Parathyroid adenoma (tissue), 2 donors: ENCODE measurements at regions not wholly inside any gene's neighbourhood (a gene's known extent, or its start where the extent isn't known, plus 50 kb on each side); places are given as distances from the start of the nearest gene placed in this dataset.

Experiments
- H2AFZ ChIP-seq: fragments of 300-600 bp; sonication (generic); one replicate; pipeline ENCODE4 v1.7.0; 2017; ENCODE audit warnings: antibody characterized with exemption, mild to moderate bottlenecking
- H3K27ac ChIP-seq: fragments of 300-600 bp; sonication (generic); one replicate; pipeline ENCODE4 v1.7.0; 2017
- H3K27me3 ChIP-seq: fragments of 300-600 bp; sonication (generic); one replicate; pipeline ENCODE4 v1.7.0; 2017; ENCODE audit warnings: low read length; ENCODE audit not compliant: control insufficient read depth, insufficient read depth
- H3K36me3 ChIP-seq: fragments of 300-600 bp; sonication (generic); one replicate; pipeline ENCODE4 v1.7.0; 2017; ENCODE audit warnings: low read length; ENCODE audit not compliant: control insufficient read depth, insufficient read depth
- H3K4me1 ChIP-seq: fragments of 300-600 bp; sonication (generic); one replicate; pipeline ENCODE4 v1.7.0; 2017; ENCODE audit warnings: control low read depth
- H3K4me2 ChIP-seq: fragments of 300-600 bp; sonication (generic); one replicate; pipeline ENCODE4 v1.7.0; 2017; ENCODE audit warnings: low read length
- H3K4me3 ChIP-seq: fragments of 300-600 bp; sonication (generic); one replicate; pipeline ENCODE4 v1.7.0; 2017; ENCODE audit warnings: low read depth, low read length
- H3K79me2 ChIP-seq: fragments of 300-600 bp; sonication (generic); one replicate; pipeline ENCODE4 v1.7.0; 2017; ENCODE audit warnings: control low read depth
- H3K9ac ChIP-seq: fragments of 300-600 bp; sonication (generic); one replicate; pipeline ENCODE4 v1.7.0; 2017; ENCODE audit warnings: mild to moderate bottlenecking
- H3K9me3 ChIP-seq: fragments of 300-600 bp; sonication (generic); one replicate; pipeline ENCODE4 v1.7.0; 2017; ENCODE audit warnings: low read length; ENCODE audit not compliant: control insufficient read depth
- CTCF ChIP-seq: fragments of 300-600 bp; sonication (generic); IDR thresholded peaks from one replicate; pipeline ENCODE4 v1.7.0; 2017; ENCODE audit warnings: antibody characterized with exemption, mild to moderate bottlenecking
- donor health status: primary hyperparathyroidism.

DNA sequence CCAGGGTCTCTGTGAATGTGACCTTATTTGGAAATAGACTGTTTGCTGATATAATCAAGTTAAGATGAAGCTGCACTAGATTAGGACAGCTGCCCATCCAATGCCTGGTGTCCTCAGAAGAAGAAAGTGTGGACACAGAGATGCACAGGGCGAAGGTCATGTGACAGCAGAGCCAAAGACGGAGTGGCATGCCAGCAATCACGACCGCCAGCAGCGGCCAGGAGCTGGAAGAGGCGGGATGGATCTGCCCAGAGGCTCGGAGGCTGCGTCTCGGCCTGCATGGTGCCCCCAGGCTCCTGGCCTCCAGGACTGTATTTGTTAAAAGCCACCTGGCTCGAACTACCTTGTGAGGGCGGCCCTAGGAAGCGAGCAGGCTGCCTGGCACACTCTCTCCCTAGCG is 76.5 kb downstream of the RFLNA start:
- H3K4me2 ChIP-seq, result no peak overlapping the region
- H3K4me3 ChIP-seq, result no peak overlapping the region
- H3K9me3 ChIP-seq, result no peaks in the 10 kb centered on the region
- no peaks in the 10 kb centered on the region for H3K79me2 ChIP-seq
- TF ChIP-seq CTCF, result no peak
- H3K27me3 ChIP-seq, result no peaks in the 10 kb centered on the region
- no peaks in the 10 kb centered on the region for H3K36me3 ChIP-seq
- H3K9ac ChIP-seq, result no peak overlapping the region
- H3K4me1 ChIP-seq, result peaks cover 22% of the 10 kb centered on the region
- H2AFZ ChIP-seq, result no peak overlapping the region
- no peak overlapping the region for H3K27ac ChIP-seq

DNA sequence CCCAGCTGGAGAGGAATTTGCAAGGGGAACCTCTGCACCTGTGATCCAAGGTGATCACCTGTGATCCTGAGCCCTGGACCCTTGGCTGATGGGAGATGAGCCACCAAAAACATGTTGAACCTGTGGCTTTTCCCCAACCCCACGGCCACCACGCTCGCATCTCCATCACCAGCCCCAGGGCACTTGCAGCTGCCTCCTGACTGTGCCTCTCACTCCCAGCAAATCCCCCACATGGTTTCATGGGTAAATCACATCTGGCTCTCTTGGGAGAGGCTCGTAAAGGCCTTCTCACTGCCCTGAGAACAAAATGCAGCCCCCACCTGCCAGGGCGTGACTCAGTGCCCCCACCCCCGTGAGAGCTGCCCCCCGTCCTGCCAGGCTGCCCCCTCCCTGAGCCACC is 76.0 kb downstream of the RFLNA start:
- Histone ChIP-seq H3K4me2 (no peak overlapping the region), H3K9ac (no peak overlapping the region), H3K27ac (no peak overlapping the region), H3K27me3 (no peaks in the 10 kb centered on the region), H3K4me3 (no peak overlapping the region), H2AFZ (no peak overlapping the region), H3K36me3 (no peaks in the 10 kb centered on the region), H3K79me2 (no peaks in the 10 kb centered on the region), H3K4me1 (peaks cover 27% of the 10 kb centered on the region), H3K9me3 (no peaks in the 10 kb centered on the region)
- no peak for TF ChIP-seq CTCF

DNA sequence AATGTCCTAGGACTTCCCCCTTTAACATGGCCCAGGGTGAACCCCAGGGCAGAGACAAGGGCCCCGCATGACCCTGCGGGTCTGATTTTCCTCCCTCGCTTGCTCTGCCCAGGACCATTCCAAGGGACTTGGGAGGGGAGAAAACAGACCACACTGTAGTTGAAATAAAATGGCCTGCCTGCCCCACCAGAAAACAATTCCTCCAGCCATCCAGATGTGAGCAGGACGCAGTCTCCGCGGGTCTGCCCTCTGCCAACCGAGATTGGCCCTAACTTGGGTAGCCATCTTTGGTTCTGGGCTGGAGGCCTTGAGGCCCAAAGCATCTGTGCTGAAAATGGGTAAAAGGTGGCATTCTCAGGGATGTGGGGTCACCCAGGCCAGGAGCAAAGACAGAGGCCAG is 75.5 kb downstream of the RFLNA start:
- peaks cover 32% of the 10 kb centered on the region for H3K4me1 ChIP-seq
- no peaks in the 10 kb centered on the region for H3K79me2 ChIP-seq
- H3K9ac ChIP-seq, result no peak overlapping the region
- H3K9me3 ChIP-seq, result no peaks in the 10 kb centered on the region
- H3K4me3 ChIP-seq, result no peak overlapping the region
- no peak overlapping the region for H2AFZ ChIP-seq
- H3K36me3 ChIP-seq, result no peaks in the 10 kb centered on the region
- H3K27ac ChIP-seq, result peak overlapping the region; percentile 89
- no peak overlapping the region for H3K4me2 ChIP-seq
- no peak for TF ChIP-seq CTCF
- H3K27me3 ChIP-seq, result no peaks in the 10 kb centered on the region

GRCh38 chr12:124369827-124370378 is 75.0 kb downstream of the RFLNA start:
- peaks cover 35% of the 10 kb centered on the region for H3K4me1 ChIP-seq
- peak overlapping the region; percentile 89 for H3K27ac ChIP-seq
- H3K4me3 ChIP-seq, result no peak overlapping the region

More at GRCh38 chr12:124369827-124370378, 75.0 kb downstream of the RFLNA start:
- Histone ChIP-seq H3K9me3 (no peaks in the 10 kb centered on the region), H3K36me3 (no peaks in the 10 kb centered on the region), H3K27me3 (no peaks in the 10 kb centered on the region), H3K9ac (no peak overlapping the region), H2AFZ (peak overlapping the region; percentile 66), H3K79me2 (no peaks in the 10 kb centered on the region), H3K4me2 (peak overlapping the region; percentile 54)
- no peak for TF ChIP-seq CTCF
